ENCODE measurements at regions not wholly inside any gene's neighbourhood (a gene's known extent, or its start where the extent isn't known, plus 50 kb on each side); places are given as distances from the start of the nearest gene placed in this dataset.

- H3K9me3 ChIP-seq: peaks cover 0 to 3% (median 0%) of the 10 kb centered on the region in 3 donors
- peak; percentile 48 for ATAC-seq
Measured at GRCh38 chr13:76684336-76684735, 201.9 kb downstream of the KCTD12 start.

DNA sequence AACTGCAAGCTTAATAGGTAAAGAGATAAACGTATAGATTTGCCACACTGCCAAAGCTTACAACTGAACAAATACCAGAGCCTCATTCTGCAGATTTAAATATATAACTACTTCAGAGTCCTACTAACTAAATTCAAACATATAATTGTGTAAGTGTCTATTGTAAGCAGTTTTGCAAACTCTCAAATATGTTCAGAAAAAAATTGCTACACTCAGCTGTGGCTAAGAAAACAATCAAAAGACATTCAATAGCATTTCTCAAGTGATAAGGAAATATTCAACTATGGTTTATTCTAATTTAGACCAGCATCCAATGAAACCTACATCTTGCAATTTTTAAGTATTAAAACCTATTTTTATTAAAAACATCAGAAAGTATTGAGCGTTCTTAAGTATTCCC lies 202.4 kb downstream of the KCTD12 start:
- Histone ChIP-seq H3K4me1 (peaks cover 0 to 29% (median 0%) of the 10 kb centered on the region in 3 donors), H3K36me3 (no peaks in the 10 kb centered on the region), H3K4me3 (no peak overlapping the region), H3K9me3 (no peaks in the 10 kb centered on the region), H3K27ac (peak overlapping the region in 1 of 4 donors; percentile 49), H3K27me3 (no peaks in the 10 kb centered on the region)
- WGBS, 2 donors (ENCODE audit: low coverage in 1 of 2): 71 to 74% methylated on average over 2 of the region's 2 CpGs
- no peak for ATAC-seq
- TF ChIP-seq EP300 (IDR thresholded peaks at IDR 0.05) (no peak), POLR2AphosphoS5 (IDR thresholded peaks at IDR 0.05) (no peak), POLR2A (IDR thresholded peaks at IDR 0.05) (no peak)
- TF ChIP-seq, protein P1, sequence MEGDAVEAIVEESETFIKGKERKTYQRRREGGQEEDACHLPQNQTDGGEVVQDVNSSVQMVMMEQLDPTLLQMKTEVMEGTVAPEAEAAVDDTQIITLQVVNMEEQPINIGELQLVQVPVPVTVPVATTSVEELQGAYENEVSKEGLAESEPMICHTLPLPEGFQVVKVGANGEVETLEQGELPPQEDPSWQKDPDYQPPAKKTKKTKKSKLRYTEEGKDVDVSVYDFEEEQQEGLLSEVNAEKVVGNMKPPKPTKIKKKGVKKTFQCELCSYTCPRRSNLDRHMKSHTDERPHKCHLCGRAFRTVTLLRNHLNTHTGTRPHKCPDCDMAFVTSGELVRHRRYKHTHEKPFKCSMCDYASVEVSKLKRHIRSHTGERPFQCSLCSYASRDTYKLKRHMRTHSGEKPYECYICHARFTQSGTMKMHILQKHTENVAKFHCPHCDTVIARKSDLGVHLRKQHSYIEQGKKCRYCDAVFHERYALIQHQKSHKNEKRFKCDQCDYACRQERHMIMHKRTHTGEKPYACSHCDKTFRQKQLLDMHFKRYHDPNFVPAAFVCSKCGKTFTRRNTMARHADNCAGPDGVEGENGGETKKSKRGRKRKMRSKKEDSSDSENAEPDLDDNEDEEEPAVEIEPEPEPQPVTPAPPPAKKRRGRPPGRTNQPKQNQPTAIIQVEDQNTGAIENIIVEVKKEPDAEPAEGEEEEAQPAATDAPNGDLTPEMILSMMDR (IDR thresholded peaks at IDR 0.05): no peak

More at GRCh38 chr13:76684336-76684735, 201.9 kb downstream of the KCTD12 start:
- TF ChIP-seq POLR2AphosphoS5 (IDR thresholded peaks at IDR 0.05): no peak
- TF ChIP-seq EP300 (IDR thresholded peaks at IDR 0.05): no peak
- TF ChIP-seq, protein P1 (IDR thresholded peaks at IDR 0.05): no peak
- no peak for TF ChIP-seq POLR2A (IDR thresholded peaks at IDR 0.05)
- Histone ChIP-seq H3K36me3 (no peaks in the 10 kb centered on the region), H3K4me1 (peaks cover 0 to 29% (median 0%) of the 10 kb centered on the region in 3 donors), H3K4me3 (no peak overlapping the region), H3K27ac (peak overlapping the region in 3 of 4 donors; percentile 1 to 49 (median 15)), H3K27me3 (no peaks in the 10 kb centered on the region)
- WGBS, 2 donors (ENCODE audit: low coverage in 1 of 2): 10 to 38% methylated on average over 1 of the region's 1 CpG

DNA sequence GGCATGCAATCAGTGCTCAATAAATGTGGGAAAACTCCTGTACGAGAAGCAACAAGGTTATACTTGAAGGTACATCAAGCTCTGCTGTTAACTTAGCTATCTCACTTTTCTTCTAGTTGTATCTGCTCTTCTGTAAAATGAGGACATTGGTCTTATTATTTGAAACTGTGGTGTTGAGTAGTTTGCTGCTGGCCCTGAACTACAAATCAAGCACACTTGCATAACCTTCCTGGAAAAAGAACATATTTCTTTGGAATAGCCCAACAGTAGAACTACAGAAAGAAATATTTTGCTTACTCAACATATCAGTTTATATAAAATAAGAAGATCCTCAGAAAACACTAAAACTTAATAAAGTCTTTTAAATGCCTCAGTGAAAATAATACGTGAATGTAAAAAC lies 203.0 kb downstream of the KCTD12 start:
- TF ChIP-seq EP300 (IDR thresholded peaks at IDR 0.05) (no peak), POLR2AphosphoS5 (IDR thresholded peaks at IDR 0.05) (peak; percentile 17)
- H3K4me1 ChIP-seq: peaks cover 0 to 29% (median 0%) of the 10 kb centered on the region in 3 donors
- H3K36me3 ChIP-seq: no peaks in the 10 kb centered on the region
- WGBS, 2 donors (ENCODE audit: low coverage in 1 of 2): 72 to 75% methylated on average over 2 of the region's 2 CpGs
- no peaks in the 10 kb centered on the region for H3K27me3 ChIP-seq
- H3K9me3 ChIP-seq: no peaks in the 10 kb centered on the region
- ATAC-seq: peak; percentile 39
- peak overlapping the region in 1 of 4 donors; percentile 49 for H3K27ac ChIP-seq
- H3K4me3 ChIP-seq: no peak overlapping the region

DNA sequence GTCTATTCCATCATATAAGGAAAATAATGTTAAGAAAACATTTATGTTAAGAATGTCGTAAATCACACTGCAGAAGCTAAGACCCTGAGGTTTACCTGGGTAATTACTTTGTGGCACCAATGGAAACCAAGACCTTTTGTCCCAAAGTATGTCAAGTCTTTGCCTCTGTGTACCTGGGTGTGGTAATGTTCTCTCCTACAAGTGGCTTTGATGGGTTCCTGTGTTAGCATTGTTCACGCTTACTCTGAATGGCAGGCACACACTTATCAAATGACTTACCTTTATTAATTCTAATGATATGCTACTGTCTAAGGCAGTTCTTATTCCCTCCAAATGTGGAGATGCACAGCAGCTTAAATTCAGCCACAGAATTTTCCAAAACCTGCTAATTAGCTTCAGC lies 206.1 kb downstream of the KCTD12 start:
- no peaks in the 10 kb centered on the region for H3K36me3 ChIP-seq
- no peaks in the 10 kb centered on the region for H3K9me3 ChIP-seq
- H3K4me3 ChIP-seq: no peak overlapping the region
- no peak for TF ChIP-seq EP300 (IDR thresholded peaks at IDR 0.05)
- TF ChIP-seq POLR2AphosphoS5 (IDR thresholded peaks at IDR 0.05): no peak
- TF ChIP-seq, protein P1 (IDR thresholded peaks at IDR 0.05): no peak
- TF ChIP-seq POLR2A (IDR thresholded peaks at IDR 0.05): no peak
- no peak overlapping the region for H3K27ac ChIP-seq
- no peaks in the 10 kb centered on the region for H3K27me3 ChIP-seq
- no peak for ATAC-seq
- peaks cover 0 to 22% (median 0%) of the 10 kb centered on the region in 3 donors for H3K4me1 ChIP-seq
- WGBS, 2 donors (ENCODE audit: low coverage in 1 of 2): 63 to 81% methylated on average over 2 of the region's 2 CpGs

DNA sequence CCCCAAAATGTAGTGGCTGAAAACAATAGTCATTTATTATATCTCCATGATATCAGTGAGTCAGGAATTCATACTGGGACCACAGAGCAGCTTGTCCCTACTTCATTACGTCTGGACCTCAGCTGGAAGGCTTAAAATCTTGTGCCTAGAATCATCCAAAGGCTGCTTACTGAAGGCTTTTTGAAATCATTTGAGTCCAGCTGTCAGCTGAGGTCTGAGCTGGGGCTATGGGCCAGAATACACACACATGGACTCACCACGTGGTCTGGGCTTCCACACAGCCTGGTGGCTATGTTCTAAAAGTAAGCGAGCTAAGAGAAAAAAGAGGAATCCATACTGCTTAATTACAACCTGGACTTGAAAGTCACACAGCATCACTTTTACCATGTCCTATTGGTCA lies 209.2 kb downstream of the KCTD12 start:
- Histone ChIP-seq H3K4me1 (no peaks in the 10 kb centered on the region), H3K27ac (peak overlapping the region in 1 of 4 donors; percentile 8), H3K9me3 (no peaks in the 10 kb centered on the region), H3K27me3 (no peaks in the 10 kb centered on the region), H3K36me3 (no peaks in the 10 kb centered on the region), H3K4me3 (no peak overlapping the region)
- TF ChIP-seq POLR2A (IDR thresholded peaks at IDR 0.05): no peak
- ATAC-seq: peak; percentile 51
- 38 to 41% methylated on average over 2 to 3 of the region's 3 CpGs for WGBS, 2 donors (ENCODE audit: low coverage in 1 of 2)

DNA sequence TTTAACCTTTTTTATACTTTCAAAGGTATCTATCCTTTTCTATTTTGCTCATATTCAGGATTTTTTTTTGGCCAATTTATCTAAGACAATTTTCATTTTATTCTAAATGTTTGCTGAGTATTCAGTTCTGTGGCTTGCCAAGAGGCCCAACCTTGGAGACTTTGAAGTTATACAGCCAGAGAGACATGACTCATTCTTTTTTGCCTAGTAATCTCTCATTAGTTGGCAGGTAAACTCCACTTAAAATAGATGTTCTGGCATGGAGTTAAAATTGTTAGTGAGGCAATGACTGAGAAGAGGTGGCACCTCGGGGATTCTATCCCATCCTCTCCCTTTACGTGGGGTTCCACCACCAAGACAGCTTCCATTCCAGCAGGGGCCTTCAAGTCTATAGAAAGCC lies 213.8 kb downstream of the KCTD12 start:
- no peak for ATAC-seq
- H3K4me3 ChIP-seq: no peak overlapping the region
- H3K9me3 ChIP-seq: no peaks in the 10 kb centered on the region
- TF ChIP-seq POLR2AphosphoS5 (IDR thresholded peaks at IDR 0.05) (no peak), POLR2A (IDR thresholded peaks at IDR 0.05) (no peak), EP300 (IDR thresholded peaks at IDR 0.05) (no peak)
- TF ChIP-seq, protein P1 (IDR thresholded peaks at IDR 0.05): no peak
- 38 to 60% methylated on average over 1 to 2 of the region's 2 CpGs for whole genome bisulfite sequencing, 2 donors (ENCODE audit: low coverage in 1 of 2)
- no peak overlapping the region for H3K27ac ChIP-seq
- no peaks in the 10 kb centered on the region for H3K36me3 ChIP-seq
- no peaks in the 10 kb centered on the region for H3K4me1 ChIP-seq
- H3K27me3 ChIP-seq: no peaks in the 10 kb centered on the region
